IPS-15b (cell line): ENCODE measurements at regions not wholly inside any gene's neighbourhood (a gene's known extent, or its start where the extent isn't known, plus 50 kb on each side); places are given as distances from the start of the nearest gene placed in this dataset.

ENCODE experiments used
- H3K27me3 ChIP-seq: one replicate; pipeline ENCODE4 v1.6.1; 2013; ENCODE audit warnings: low read length; ENCODE audit not compliant: control insufficient read depth, insufficient read depth
- H3K36me3 ChIP-seq: one replicate; pipeline ENCODE4 v1.6.1; 2013; ENCODE audit warnings: low read length; ENCODE audit not compliant: control insufficient read depth, insufficient read depth
- H3K4me1 ChIP-seq: one replicate; pipeline ENCODE4 v1.6.1; 2013; ENCODE audit warnings: mild to moderate bottlenecking, low read length; ENCODE audit not compliant: control insufficient read depth, insufficient read depth
- H3K4me3 ChIP-seq: one replicate; pipeline ENCODE4 v1.5.1; 2013; ENCODE audit warnings: low read depth, low read length
- H3K9ac ChIP-seq: one replicate; pipeline ENCODE4 v1.6.1; 2013; ENCODE audit warnings: low read depth, mild to moderate bottlenecking, low read length
- H3K9me3 ChIP-seq: one replicate; pipeline ENCODE4 v1.6.1; 2013; ENCODE audit warnings: mild to moderate bottlenecking, low read length; ENCODE audit not compliant: control insufficient read depth, insufficient read depth

DNA sequence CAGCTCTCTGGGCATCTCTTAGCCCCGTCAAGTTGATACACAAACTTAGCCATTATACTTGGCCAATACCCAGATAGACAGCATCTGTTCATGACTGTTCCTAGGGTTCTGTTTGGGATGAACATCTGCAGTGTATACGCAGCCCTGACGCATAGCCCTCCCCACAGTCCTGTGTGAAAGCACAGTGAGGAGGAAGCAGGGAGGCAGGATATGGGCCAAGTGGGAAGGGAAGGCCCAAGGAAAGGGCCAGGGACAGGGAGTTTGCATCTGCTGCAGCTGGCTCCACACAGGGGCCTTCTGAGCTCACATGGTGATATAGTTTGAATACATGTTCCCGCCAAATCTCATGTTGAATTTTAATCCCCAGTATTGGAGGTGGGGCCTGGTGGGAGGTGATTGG lies 80.2 kb downstream of the CMPK2 start:
- no peaks in the 10 kb centered on the region for H3K4me1 ChIP-seq
- H3K36me3 ChIP-seq, result no peaks in the 10 kb centered on the region
- H3K4me3 ChIP-seq, result no peak overlapping the region
- no peaks in the 10 kb centered on the region for H3K27me3 ChIP-seq
- no peaks in the 10 kb centered on the region for H3K9me3 ChIP-seq
- no peak overlapping the region for H3K9ac ChIP-seq

- Histone ChIP-seq H3K27me3 (no peaks in the 10 kb centered on the region), H3K4me3 (no peak overlapping the region), H3K9ac (no peak overlapping the region), H3K9me3 (no peaks in the 10 kb centered on the region), H3K36me3 (no peaks in the 10 kb centered on the region), H3K4me1 (no peaks in the 10 kb centered on the region)
These were observed 78.3 kb downstream of the CMPK2 start for GRCh38 chr2:6787376-6787775.

- Histone ChIP-seq H3K36me3 (no peaks in the 10 kb centered on the region), H3K4me3 (no peak overlapping the region), H3K4me1 (no peaks in the 10 kb centered on the region), H3K9me3 (no peaks in the 10 kb centered on the region), H3K9ac (no peak overlapping the region), H3K27me3 (no peaks in the 10 kb centered on the region)
These were observed 77.1 kb downstream of the CMPK2 start for GRCh38 chr2:6788614-6789013.

DNA sequence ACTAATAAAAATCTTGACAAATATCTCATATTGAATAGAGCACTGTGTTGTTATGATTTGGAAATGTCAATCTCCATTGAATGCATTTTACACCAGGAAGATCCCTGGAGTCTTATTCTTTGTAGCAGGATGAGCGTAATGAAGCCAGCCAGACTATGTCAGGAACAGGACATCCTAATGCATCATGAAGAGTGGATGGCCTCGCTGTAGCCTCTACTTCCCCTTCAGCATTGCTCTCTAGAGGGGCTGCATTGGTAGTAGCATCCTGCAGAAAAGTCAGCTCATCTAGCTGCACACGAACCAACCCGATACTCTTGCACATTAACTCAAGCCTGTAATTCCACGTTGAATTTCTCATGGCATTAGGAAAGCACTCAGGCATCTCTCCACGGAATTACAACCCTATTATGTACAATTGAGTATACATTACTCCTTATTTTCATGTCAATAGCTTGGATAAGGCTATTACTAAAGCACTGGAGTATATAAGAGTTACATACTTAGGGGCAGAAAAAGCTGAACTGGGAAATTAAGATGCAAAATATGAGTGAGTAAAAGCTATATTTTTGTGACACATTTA lies 76.1 kb downstream of the CMPK2 start:
- Histone ChIP-seq H3K36me3 (no peaks in the 10 kb centered on the region), H3K4me1 (no peaks in the 10 kb centered on the region), H3K9me3 (no peaks in the 10 kb centered on the region), H3K4me3 (no peak overlapping the region), H3K9ac (no peak overlapping the region), H3K27me3 (no peaks in the 10 kb centered on the region)

DNA sequence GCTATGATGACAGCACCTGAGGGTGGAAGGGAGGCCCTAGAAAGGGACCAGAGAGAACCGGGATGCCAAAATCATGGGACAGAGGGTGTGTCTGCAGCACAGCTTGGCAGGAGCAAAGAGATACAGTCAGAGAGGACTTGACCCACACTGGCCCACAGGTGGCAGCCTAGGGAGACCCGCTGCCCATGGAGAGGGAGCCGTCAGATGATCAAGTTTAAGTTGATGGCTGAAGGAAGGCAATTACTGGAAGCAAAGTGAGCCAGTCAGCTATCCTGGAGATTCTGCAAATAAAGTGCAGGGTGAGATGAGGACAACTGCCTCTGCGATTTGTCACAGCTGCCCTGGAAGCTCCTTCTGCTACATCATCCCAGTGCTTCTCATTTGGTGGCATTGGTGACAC lies 74.0 kb downstream of the CMPK2 start:
- H3K36me3 ChIP-seq, result no peaks in the 10 kb centered on the region
- H3K27me3 ChIP-seq, result no peaks in the 10 kb centered on the region
- no peaks in the 10 kb centered on the region for H3K4me1 ChIP-seq
- no peak overlapping the region for H3K4me3 ChIP-seq
- no peaks in the 10 kb centered on the region for H3K9me3 ChIP-seq
- H3K9ac ChIP-seq, result no peak overlapping the region

- no peaks in the 10 kb centered on the region for H3K4me1 ChIP-seq
- no peaks in the 10 kb centered on the region for H3K27me3 ChIP-seq
- no peaks in the 10 kb centered on the region for H3K9me3 ChIP-seq
- no peak overlapping the region for H3K9ac ChIP-seq
- H3K4me3 ChIP-seq, result no peak overlapping the region
- no peaks in the 10 kb centered on the region for H3K36me3 ChIP-seq
These were observed 72.8 kb downstream of the CMPK2 start for GRCh38 chr2:6792883-6793282.

DNA sequence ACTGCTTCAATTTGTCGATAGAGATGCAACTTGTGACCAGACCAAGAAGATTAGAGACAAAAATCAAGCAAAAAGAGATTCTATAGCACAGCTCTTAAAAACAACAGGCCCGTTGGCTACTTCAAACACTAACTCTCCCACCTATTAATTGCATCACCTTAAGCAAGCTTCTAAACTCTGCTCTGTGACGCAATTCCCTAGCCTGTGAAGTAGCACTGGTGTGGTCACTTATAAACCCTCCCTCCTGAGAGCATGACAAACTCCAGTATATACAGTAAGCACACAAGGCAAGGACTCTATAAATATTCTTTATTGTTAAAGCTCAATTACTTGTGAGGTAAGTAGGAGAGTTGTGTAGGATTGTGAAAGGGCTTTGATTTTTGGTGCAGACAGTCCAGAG lies 72.3 kb downstream of the CMPK2 start:
- Histone ChIP-seq H3K36me3 (no peaks in the 10 kb centered on the region), H3K9me3 (no peaks in the 10 kb centered on the region), H3K4me1 (no peaks in the 10 kb centered on the region), H3K9ac (no peak overlapping the region), H3K4me3 (no peak overlapping the region), H3K27me3 (no peaks in the 10 kb centered on the region)

- Histone ChIP-seq H3K4me1 (no peaks in the 10 kb centered on the region), H3K27me3 (no peaks in the 10 kb centered on the region), H3K36me3 (no peaks in the 10 kb centered on the region), H3K9ac (no peak overlapping the region), H3K9me3 (no peaks in the 10 kb centered on the region), H3K4me3 (no peak overlapping the region)
These were observed 71.8 kb downstream of the CMPK2 start for GRCh38 chr2:6793913-6794312.

GRCh38 chr2:6794448-6794847 lies 71.3 kb downstream of the CMPK2 start:
- Histone ChIP-seq H3K4me1 (no peaks in the 10 kb centered on the region), H3K4me3 (no peak overlapping the region), H3K9me3 (no peaks in the 10 kb centered on the region), H3K36me3 (no peaks in the 10 kb centered on the region), H3K27me3 (no peaks in the 10 kb centered on the region), H3K9ac (no peak overlapping the region)
